WTC11 (cell line): ENCODE measurements at regions not wholly inside any gene's neighbourhood (a gene's known extent, or its start where the extent isn't known, plus 50 kb on each side); places are given as distances from the start of the nearest gene placed in this dataset.

Source experiments
- ATAC-seq: fragments of 200-7000 bp; cut with Tn5 transposase; 2 replicates; pipeline ENCODE4 v1.10.0; 2021; ENCODE audit warnings: mild to moderate bottlenecking, moderate library complexity
- CTCF ChIA-PET: fragments of 300-600 bp; sonication (Branson Sonifier 250); formaldehyde crosslinking; loops from one replicate; lab custom pipeline; 2021; ENCODE audit warnings: antibody characterized with exemption; lab: Charles Lee
- POLR2A ChIA-PET: fragments of 350-600 bp; sonication (Branson Sonifier 250); formaldehyde crosslinking; loops from one replicate; lab custom pipeline; 2021; ENCODE audit warnings: antibody characterized with exemption; lab: Charles Lee
- DNase-seq: peaks from one replicate; pipeline ENCODE4 v3.0.0; 2021; ENCODE audit warnings: low spot score
- H3K27ac Mint-ChIP-seq: 2 replicates; pipeline ENCODE4 v1.8.0; 2021; ENCODE audit warnings: mixed read lengths
- H3K27me3 Mint-ChIP-seq: 2 replicates; pipeline ENCODE4 v1.8.0; 2021; ENCODE audit warnings: low read depth, mild to moderate bottlenecking, moderate library complexity, mixed read lengths
- H3K36me3 Mint-ChIP-seq: 2 replicates; pipeline ENCODE4 v1.8.0; 2021; ENCODE audit warnings: mixed read lengths
- H3K4me1 Mint-ChIP-seq: 2 replicates; pipeline ENCODE4 v1.8.0; 2022; ENCODE audit warnings: mixed read lengths
- H3K4me3 Mint-ChIP-seq: 2 replicates; pipeline ENCODE4 v1.8.0; 2021; ENCODE audit warnings: mild to moderate bottlenecking, moderate library complexity, mixed read lengths
- H3K9me3 Mint-ChIP-seq: 2 replicates; pipeline ENCODE4 v1.8.0; 2021; ENCODE audit warnings: mixed read lengths
- ATF1 ChIP-seq: sonication (generic); formaldehyde crosslinking; IDR thresholded peaks from 2 replicates; pipeline ENCODE4 v1.8.1; 2023; ENCODE audit warnings: mild to moderate bottlenecking, moderate library complexity, missing genetic modification reagents
- CBFB ChIP-seq: sonication (generic); formaldehyde crosslinking; IDR thresholded peaks from 2 replicates; pipeline ENCODE4 v1.8.1; 2022; ENCODE audit warnings: mild to moderate bottlenecking, low read depth, missing genetic modification reagents
- CREB1 ChIP-seq: sonication (generic); formaldehyde crosslinking; IDR thresholded peaks from 2 replicates; pipeline ENCODE4 v1.8.0; 2023; ENCODE audit warnings: mild to moderate bottlenecking, missing genetic modification reagents
- EMX1 ChIP-seq: fragments of 250-450 bp; sonication (Bioruptor Pico); IDR thresholded peaks from 2 replicates; pipeline ENCODE4 v1.8.0; 2021; ENCODE audit warnings: mild to moderate bottlenecking
- ESRRA ChIP-seq: sonication (generic); formaldehyde crosslinking; IDR thresholded peaks from 2 replicates; pipeline ENCODE4 v1.8.1; 2022; ENCODE audit warnings: mild to moderate bottlenecking, missing genetic modification reagents, borderline replicate concordance
- JAZF1 ChIP-seq: fragments of 250-450 bp; sonication (Bioruptor Pico); IDR thresholded peaks from 2 replicates; pipeline ENCODE4 v1.9.0; 2021; ENCODE audit warnings: moderate library complexity, mild to moderate bottlenecking, inconsistent platforms
- KAT7 ChIP-seq: sonication (generic); formaldehyde crosslinking; IDR thresholded peaks from 2 replicates; pipeline ENCODE4 v1.8.1; 2023; ENCODE audit warnings: missing genetic modification reagents, mild to moderate bottlenecking, borderline replicate concordance
- NFYB ChIP-seq: sonication (generic); formaldehyde crosslinking; conservative IDR thresholded peaks from 2 replicates; pipeline ENCODE4 v1.8.0; 2022; ENCODE audit warnings: low read depth, missing genetic modification reagents
- SP1 ChIP-seq: sonication (generic); formaldehyde crosslinking; conservative IDR thresholded peaks from 2 replicates; pipeline ENCODE4 v1.8.1; 2022; ENCODE audit warnings: missing genetic modification reagents
- TCF7 ChIP-seq: sonication (generic); formaldehyde crosslinking; IDR thresholded peaks from 2 replicates; pipeline ENCODE4 v1.8.0; 2022; ENCODE audit warnings: mild to moderate bottlenecking, low read depth, missing genetic modification reagents, moderate library complexity
- TEAD1 ChIP-seq: sonication (generic); formaldehyde crosslinking; IDR thresholded peaks from 2 replicates; pipeline ENCODE4 v1.8.0; 2022; ENCODE audit warnings: mild to moderate bottlenecking, missing genetic modification reagents
- ZNF396 ChIP-seq: fragments of 250-450 bp; sonication (Bioruptor Pico); IDR thresholded peaks from 2 replicates; pipeline ENCODE4 v1.8.0; 2021; ENCODE audit warnings: mild to moderate bottlenecking, moderate library complexity, borderline replicate concordance
- ZNF423 ChIP-seq: fragments of 250-450 bp; sonication (Bioruptor Pico); IDR thresholded peaks from 2 replicates; pipeline ENCODE4 v2.1.2; 2022; ENCODE audit warnings: mild to moderate bottlenecking, moderate library complexity
- ZNF671 ChIP-seq: fragments of 250-450 bp; sonication (Bioruptor Pico); IDR thresholded peaks from 2 replicates; pipeline ENCODE4 v1.8.0; 2021; ENCODE audit warnings: mild to moderate bottlenecking
- TF ChIP-seq, protein P1 (sequence below): sonication (generic); formaldehyde crosslinking; IDR thresholded peaks from 2 replicates; pipeline ENCODE4 v1.8.1; 2023; ENCODE audit warnings: mild to moderate bottlenecking, missing genetic modification reagents, moderate library complexity
- TF ChIP-seq, protein P2 (sequence below): fragments of 250-450 bp; sonication (Bioruptor Pico); IDR thresholded peaks from 2 replicates; pipeline ENCODE4 v2.1.2; 2022; ENCODE audit warnings: mild to moderate bottlenecking, moderate library complexity
- TF ChIP-seq, protein P3 (sequence below): fragments of 250-450 bp; sonication (Bioruptor Pico); IDR thresholded peaks from 2 replicates; pipeline ENCODE4 v1.9.0; 2021; ENCODE audit warnings: mild to moderate bottlenecking
- TF ChIP-seq, protein P4 (sequence below): sonication (generic); formaldehyde crosslinking; conservative IDR thresholded peaks from 2 replicates; pipeline ENCODE4 v1.8.1; 2023; ENCODE audit warnings: mild to moderate bottlenecking, low read depth, missing genetic modification reagents, moderate library complexity
- TF ChIP-seq, protein P5 (sequence below): sonication (generic); formaldehyde crosslinking; IDR thresholded peaks from 2 replicates; pipeline ENCODE4 v1.8.1; 2023; ENCODE audit warnings: mild to moderate bottlenecking, missing genetic modification reagents
- TF ChIP-seq, protein P6 (sequence below): sonication (generic); formaldehyde crosslinking; IDR thresholded peaks from 2 replicates; pipeline ENCODE4 v1.8.0; 2022; ENCODE audit warnings: mild to moderate bottlenecking, missing genetic modification reagents
- TF ChIP-seq, protein P7 (sequence below): fragments of 250-450 bp; sonication (Bioruptor Pico); IDR thresholded peaks from 2 replicates; pipeline ENCODE4 v1.9.0; 2021; ENCODE audit warnings: mild to moderate bottlenecking

DNA sequence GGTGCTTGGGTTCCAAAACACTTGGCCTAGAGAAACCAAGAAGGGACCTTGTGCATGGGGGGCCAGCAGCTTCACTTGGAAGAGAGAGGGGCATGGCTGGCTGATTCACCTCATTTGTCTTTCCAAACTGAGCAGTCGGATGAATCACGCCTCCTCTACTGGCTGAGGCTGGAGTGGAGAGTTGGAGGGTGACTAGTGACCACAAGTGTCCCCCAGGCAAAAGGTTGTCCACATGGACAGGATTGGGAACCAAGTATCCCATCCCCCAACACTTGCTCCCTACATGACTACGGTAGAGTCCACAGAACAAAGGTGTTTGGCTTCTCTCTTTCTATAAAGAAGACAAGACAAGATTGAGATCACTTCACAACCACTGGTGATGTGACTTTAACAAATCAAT is 875.6 kb downstream of the QKI start:
- Mint-ChIP-seq H3K4me3 (no peak overlapping the region), H3K9me3 (peaks cover 33% of the 10 kb centered on the region), H3K27me3 (no peaks in the 10 kb centered on the region), H3K36me3 (peaks cover 16% of the 10 kb centered on the region), H3K4me1 (no peaks in the 10 kb centered on the region), H3K27ac (no peak overlapping the region)
- no peak for DNase-seq
- ChIA-PET POLR2A (no interaction called here), CTCF (no interaction called here)
- TF ChIP-seq ATF1 (CRISPR knock-in tag), result no peak
- no peak for TF ChIP-seq TEAD1 (CRISPR knock-in tag)
- no peak for TF ChIP-seq CREB1 (CRISPR knock-in tag)
- TF ChIP-seq JAZF1 (CRISPR knock-in tag), result no peak
- no peak for TF ChIP-seq KAT7 (CRISPR knock-in tag)
- no peak for TF ChIP-seq NFYB
- TF ChIP-seq, protein P1, sequence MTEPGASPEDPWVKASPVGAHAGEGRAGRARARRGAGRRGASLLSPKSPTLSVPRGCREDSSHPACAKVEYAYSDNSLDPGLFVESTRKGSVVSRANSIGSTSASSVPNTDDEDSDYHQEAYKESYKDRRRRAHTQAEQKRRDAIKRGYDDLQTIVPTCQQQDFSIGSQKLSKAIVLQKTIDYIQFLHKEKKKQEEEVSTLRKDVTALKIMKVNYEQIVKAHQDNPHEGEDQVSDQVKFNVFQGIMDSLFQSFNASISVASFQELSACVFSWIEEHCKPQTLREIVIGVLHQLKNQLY (CRISPR knock-in tag), result no peak
- TF ChIP-seq, protein P2, sequence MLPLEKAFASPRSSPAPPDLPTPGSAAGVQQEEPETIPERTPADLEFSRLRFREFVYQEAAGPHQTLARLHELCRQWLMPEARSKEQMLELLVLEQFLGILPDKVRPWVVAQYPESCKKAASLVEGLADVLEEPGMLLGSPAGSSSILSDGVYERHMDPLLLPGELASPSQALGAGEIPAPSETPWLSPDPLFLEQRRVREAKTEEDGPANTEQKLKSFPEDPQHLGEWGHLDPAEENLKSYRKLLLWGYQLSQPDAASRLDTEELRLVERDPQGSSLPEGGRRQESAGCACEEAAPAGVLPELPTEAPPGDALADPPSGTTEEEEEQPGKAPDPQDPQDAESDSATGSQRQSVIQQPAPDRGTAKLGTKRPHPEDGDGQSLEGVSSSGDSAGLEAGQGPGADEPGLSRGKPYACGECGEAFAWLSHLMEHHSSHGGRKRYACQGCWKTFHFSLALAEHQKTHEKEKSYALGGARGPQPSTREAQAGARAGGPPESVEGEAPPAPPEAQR (CRISPR knock-in tag), result no peak
- no peak for TF ChIP-seq ZNF671 (CRISPR knock-in tag)
- TF ChIP-seq SP1 (CRISPR knock-in tag), result no peak
- TF ChIP-seq, protein P3, sequence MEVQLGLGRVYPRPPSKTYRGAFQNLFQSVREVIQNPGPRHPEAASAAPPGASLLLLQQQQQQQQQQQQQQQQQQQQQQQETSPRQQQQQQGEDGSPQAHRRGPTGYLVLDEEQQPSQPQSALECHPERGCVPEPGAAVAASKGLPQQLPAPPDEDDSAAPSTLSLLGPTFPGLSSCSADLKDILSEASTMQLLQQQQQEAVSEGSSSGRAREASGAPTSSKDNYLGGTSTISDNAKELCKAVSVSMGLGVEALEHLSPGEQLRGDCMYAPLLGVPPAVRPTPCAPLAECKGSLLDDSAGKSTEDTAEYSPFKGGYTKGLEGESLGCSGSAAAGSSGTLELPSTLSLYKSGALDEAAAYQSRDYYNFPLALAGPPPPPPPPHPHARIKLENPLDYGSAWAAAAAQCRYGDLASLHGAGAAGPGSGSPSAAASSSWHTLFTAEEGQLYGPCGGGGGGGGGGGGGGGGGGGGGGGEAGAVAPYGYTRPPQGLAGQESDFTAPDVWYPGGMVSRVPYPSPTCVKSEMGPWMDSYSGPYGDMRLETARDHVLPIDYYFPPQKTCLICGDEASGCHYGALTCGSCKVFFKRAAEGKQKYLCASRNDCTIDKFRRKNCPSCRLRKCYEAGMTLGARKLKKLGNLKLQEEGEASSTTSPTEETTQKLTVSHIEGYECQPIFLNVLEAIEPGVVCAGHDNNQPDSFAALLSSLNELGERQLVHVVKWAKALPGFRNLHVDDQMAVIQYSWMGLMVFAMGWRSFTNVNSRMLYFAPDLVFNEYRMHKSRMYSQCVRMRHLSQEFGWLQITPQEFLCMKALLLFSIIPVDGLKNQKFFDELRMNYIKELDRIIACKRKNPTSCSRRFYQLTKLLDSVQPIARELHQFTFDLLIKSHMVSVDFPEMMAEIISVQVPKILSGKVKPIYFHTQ, result no peak
- TF ChIP-seq EMX1, result no peak
- TF ChIP-seq ESRRA, result no peak
- TF ChIP-seq, protein P4, sequence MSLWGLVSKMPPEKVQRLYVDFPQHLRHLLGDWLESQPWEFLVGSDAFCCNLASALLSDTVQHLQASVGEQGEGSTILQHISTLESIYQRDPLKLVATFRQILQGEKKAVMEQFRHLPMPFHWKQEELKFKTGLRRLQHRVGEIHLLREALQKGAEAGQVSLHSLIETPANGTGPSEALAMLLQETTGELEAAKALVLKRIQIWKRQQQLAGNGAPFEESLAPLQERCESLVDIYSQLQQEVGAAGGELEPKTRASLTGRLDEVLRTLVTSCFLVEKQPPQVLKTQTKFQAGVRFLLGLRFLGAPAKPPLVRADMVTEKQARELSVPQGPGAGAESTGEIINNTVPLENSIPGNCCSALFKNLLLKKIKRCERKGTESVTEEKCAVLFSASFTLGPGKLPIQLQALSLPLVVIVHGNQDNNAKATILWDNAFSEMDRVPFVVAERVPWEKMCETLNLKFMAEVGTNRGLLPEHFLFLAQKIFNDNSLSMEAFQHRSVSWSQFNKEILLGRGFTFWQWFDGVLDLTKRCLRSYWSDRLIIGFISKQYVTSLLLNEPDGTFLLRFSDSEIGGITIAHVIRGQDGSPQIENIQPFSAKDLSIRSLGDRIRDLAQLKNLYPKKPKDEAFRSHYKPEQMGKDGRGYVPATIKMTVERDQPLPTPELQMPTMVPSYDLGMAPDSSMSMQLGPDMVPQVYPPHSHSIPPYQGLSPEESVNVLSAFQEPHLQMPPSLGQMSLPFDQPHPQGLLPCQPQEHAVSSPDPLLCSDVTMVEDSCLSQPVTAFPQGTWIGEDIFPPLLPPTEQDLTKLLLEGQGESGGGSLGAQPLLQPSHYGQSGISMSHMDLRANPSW, result no peak
- no peak for ATAC-seq

DNA sequence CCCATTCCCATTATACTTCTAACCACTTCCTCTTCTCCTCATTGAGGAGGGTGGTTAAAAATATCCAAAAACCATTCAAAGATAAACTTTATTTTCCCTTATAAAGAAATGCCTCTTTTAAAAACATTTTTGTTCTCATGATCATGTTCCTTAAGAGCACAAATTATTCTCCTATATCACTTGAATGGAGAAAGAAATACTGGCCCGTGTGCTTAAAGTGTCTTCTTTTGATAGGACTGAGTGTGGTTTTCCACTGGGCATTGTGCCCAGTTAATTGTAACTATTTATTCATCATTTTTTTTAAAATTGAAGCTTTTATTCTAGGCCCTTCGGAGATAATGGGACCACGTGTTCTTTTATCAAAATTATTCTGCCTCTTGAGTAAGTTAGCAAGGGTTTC is 871.5 kb downstream of the QKI start:
- Mint-ChIP-seq H3K36me3 (peaks cover 9% of the 10 kb centered on the region), H3K9me3 (peaks cover 27% of the 10 kb centered on the region), H3K4me3 (no peak overlapping the region), H3K4me1 (no peaks in the 10 kb centered on the region), H3K27me3 (no peaks in the 10 kb centered on the region), H3K27ac (no peak overlapping the region)
- CTCF ChIA-PET, result no interaction called here
- ATAC-seq, result no peak
- POLR2A ChIA-PET, result no interaction called here
- DNase-seq, result no peak
- TF ChIP-seq KAT7 (CRISPR knock-in tag), result no peak
- TF ChIP-seq, protein P3, result no peak
- no peak for TF ChIP-seq ZNF396 (CRISPR knock-in tag)
- TF ChIP-seq TCF7, result no peak
- TF ChIP-seq, protein P5, sequence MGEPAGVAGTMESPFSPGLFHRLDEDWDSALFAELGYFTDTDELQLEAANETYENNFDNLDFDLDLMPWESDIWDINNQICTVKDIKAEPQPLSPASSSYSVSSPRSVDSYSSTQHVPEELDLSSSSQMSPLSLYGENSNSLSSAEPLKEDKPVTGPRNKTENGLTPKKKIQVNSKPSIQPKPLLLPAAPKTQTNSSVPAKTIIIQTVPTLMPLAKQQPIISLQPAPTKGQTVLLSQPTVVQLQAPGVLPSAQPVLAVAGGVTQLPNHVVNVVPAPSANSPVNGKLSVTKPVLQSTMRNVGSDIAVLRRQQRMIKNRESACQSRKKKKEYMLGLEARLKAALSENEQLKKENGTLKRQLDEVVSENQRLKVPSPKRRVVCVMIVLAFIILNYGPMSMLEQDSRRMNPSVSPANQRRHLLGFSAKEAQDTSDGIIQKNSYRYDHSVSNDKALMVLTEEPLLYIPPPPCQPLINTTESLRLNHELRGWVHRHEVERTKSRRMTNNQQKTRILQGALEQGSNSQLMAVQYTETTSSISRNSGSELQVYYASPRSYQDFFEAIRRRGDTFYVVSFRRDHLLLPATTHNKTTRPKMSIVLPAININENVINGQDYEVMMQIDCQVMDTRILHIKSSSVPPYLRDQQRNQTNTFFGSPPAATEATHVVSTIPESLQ (CRISPR knock-in tag), result no peak
- TF ChIP-seq, protein P6, sequence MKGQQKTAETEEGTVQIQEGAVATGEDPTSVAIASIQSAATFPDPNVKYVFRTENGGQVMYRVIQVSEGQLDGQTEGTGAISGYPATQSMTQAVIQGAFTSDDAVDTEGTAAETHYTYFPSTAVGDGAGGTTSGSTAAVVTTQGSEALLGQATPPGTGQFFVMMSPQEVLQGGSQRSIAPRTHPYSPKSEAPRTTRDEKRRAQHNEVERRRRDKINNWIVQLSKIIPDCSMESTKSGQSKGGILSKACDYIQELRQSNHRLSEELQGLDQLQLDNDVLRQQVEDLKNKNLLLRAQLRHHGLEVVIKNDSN (CRISPR knock-in tag), result no peak
- no peak for TF ChIP-seq CBFB (CRISPR knock-in tag)
- no peak for TF ChIP-seq ZNF423
- TF ChIP-seq, protein P7, sequence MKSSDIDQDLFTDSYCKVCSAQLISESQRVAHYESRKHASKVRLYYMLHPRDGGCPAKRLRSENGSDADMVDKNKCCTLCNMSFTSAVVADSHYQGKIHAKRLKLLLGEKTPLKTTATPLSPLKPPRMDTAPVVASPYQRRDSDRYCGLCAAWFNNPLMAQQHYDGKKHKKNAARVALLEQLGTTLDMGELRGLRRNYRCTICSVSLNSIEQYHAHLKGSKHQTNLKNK (CRISPR knock-in tag), result no peak
- no peak for TF ChIP-seq ESRRA
